Esophagus squamous epithelium (tissue), 5 donors: ENCODE measurements at regions not wholly inside any gene's neighbourhood (a gene's known extent, or its start where the extent isn't known, plus 50 kb on each side); places are given as distances from the start of the nearest gene placed in this dataset.

Source experiments
- DNase-seq: peaks from one replicate; lab custom pipeline; 2025; lab: John Stamatoyannopoulos, UW
- H3K27ac ChIP-seq, 4 donors: fragments of 200-600 bp; sonication (generic); one replicate each; pipeline ENCODE4 v1.5.1; 2016 to 2019; ENCODE audit warnings: mild to moderate bottlenecking in 1 of 4
- H3K27me3 ChIP-seq, 4 donors: fragments of 200-600 bp; sonication (generic); 1 replicate in 3 of 4; 2 replicates in 1 of 4; pipeline versions ENCODE4 v1.5.1 to v1.6.0; 2017 to 2021; ENCODE audit warnings: antibody characterized with exemption in 1 of 4
- H3K36me3 ChIP-seq, 3 donors: fragments of 200-600 bp; sonication (generic); one replicate each; pipeline ENCODE4 v1.5.1; 2016 to 2019
- H3K4me1 ChIP-seq, 3 donors: fragments of 200-600 bp; sonication (generic); one replicate each; pipeline ENCODE4 v1.5.1; 2017 to 2019
- H3K4me3 ChIP-seq, 4 donors: fragments of 200-600 bp; sonication (generic); 1 replicate in 3 of 4; 2 replicates in 1 of 4; pipeline ENCODE4 v1.5.1; 2016 to 2019; ENCODE audit warnings: mild to moderate bottlenecking in 2 of 4, moderate library complexity in 1 of 4
- H3K9me3 ChIP-seq, 3 donors: fragments of 200-600 bp; sonication (generic); one replicate each; pipeline ENCODE4 v1.5.1; 2016 to 2019
- POLR2A ChIP-seq, 4 donors: fragments of 450-650 bp; IDR thresholded peaks; one replicate each; pipeline ENCODE4 v1.6.1; 2017; ENCODE audit warnings: antibody characterized with exemption in 4 of 4, mild to moderate bottlenecking in 4 of 4, moderate library complexity in 3 of 4
- WGBS, 2 donors: methylation state at CpG; one replicate each; pipeline ENCODE4 v1.1.5; 2018; 5-methylcytosine and 5-hydroxymethylcytosine counted together
- intact Hi-C: fragments of 100-400 bp; cut with DNase I; formaldehyde crosslinking; loops from one replicate; pipeline ENCODE4 v1.15.0; 2022
- TF ChIP-seq, protein P1 (sequence below), 6 experiments: fragments of 450-650 bp in 4 of 6; fragments of 200-600 bp in 2 of 6; sonication (generic) in 2 of 6; IDR thresholded peaks; one replicate each; pipeline ENCODE4 v1.5.1; 2016 to 2019; ENCODE audit warnings: antibody characterized with exemption in 6 of 6, mild to moderate bottlenecking in 4 of 6, moderate library complexity in 4 of 6
- donor health status: DM: yes; HTN: yes; CAD: no.

DNA sequence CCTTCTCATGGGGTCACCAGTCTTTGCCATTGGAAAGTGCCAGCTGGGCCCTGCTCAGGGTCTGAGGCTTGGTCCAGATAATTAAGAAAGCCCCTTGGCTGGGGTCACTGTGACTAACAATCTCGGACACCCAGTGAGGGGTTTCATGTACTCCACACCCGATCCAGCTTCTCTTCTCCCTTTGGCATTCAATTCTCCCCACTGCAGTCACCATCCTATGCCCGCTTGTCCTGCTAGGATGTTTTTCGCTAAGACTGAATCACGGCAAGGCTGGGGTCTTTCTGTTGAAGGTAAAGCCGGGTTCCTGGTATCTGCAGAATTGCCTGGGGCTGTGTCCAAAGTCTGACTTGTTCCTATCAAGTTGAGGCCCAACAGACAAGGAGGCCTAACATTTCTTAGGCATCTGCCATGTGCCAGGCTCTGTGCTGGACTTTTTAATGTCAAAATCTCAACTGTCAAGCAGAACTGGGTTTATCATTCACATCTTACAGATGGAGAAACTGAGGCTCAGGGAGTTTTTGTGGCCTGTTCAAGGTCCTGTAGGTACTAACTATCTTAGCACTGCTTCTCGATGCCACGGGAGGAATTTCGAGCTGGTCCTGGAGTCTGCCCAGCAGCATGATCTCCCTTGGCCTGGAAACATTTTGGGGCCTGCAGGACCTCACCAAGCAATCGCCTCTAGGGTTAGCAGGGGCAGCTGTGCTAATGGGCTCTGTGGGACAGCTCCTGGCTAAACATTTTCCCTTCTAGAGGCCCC is 142.0 kb upstream of the ALDH1B1 start:
- H3K4me1 ChIP-seq, result no peaks in the 10 kb centered on the region
- no peaks in the 10 kb centered on the region for H3K9me3 ChIP-seq
- WGBS, 2 donors, result 69 to 90% methylated on average over 6 to 7 of the region's 10 CpGs
- no peaks in the 10 kb centered on the region for H3K36me3 ChIP-seq
- H3K27me3 ChIP-seq, result no peaks in the 10 kb centered on the region
- TF ChIP-seq, protein P1, sequence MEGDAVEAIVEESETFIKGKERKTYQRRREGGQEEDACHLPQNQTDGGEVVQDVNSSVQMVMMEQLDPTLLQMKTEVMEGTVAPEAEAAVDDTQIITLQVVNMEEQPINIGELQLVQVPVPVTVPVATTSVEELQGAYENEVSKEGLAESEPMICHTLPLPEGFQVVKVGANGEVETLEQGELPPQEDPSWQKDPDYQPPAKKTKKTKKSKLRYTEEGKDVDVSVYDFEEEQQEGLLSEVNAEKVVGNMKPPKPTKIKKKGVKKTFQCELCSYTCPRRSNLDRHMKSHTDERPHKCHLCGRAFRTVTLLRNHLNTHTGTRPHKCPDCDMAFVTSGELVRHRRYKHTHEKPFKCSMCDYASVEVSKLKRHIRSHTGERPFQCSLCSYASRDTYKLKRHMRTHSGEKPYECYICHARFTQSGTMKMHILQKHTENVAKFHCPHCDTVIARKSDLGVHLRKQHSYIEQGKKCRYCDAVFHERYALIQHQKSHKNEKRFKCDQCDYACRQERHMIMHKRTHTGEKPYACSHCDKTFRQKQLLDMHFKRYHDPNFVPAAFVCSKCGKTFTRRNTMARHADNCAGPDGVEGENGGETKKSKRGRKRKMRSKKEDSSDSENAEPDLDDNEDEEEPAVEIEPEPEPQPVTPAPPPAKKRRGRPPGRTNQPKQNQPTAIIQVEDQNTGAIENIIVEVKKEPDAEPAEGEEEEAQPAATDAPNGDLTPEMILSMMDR (IDR thresholded peaks at IDR 0.05), result no peak
- no peak for TF ChIP-seq POLR2A (IDR thresholded peaks at IDR 0.05)
- no peak for DNase-seq
- no peak overlapping the region for H3K27ac ChIP-seq
- intact Hi-C loops, result no loop called here
- H3K4me3 ChIP-seq, result no peak overlapping the region

DNA sequence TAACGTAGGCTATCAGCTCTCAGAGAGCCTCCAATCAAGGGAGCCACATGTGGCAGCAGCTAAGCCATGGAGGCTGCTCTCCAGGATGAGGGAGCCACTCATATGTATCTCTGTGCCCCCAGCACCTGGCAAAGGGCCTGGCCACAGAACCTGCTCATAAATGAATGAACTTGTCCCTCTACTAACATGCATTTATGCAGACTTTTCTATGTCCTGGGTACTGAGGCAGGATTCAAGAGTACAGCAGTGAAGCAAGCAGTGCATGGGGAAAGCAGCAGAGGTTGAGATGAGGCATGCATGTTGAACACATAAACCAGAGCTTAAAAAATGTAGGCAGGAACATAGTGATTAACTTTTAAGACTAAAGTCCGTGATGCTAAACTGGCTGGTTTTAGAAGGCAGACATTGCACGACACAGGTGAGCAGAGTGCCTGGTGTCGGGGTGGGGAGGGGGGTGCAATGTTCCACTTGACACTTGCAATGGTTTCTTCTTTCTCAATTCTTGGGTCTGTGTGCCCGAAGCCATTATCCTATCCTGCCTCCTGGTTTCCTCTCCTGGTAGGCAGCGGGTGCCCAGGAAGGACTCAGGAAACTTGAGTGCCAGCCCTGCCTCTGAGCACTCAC is 142.8 kb upstream of the ALDH1B1 start:
- H3K9me3 ChIP-seq, result no peaks in the 10 kb centered on the region
- no peak overlapping the region for H3K4me3 ChIP-seq
- H3K4me1 ChIP-seq, result peaks cover 0 to 5% (median 0%) of the 10 kb centered on the region in 3 donors
- intact Hi-C loops, result no loop called here
- H3K36me3 ChIP-seq, result no peaks in the 10 kb centered on the region
- H3K27ac ChIP-seq, result no peak overlapping the region
- TF ChIP-seq, protein P1 (IDR thresholded peaks at IDR 0.05), result no peak
- TF ChIP-seq POLR2A (IDR thresholded peaks at IDR 0.05), result no peak
- no peaks in the 10 kb centered on the region for H3K27me3 ChIP-seq
- WGBS, 2 donors, result 91 to 92% methylated on average over 6 of the region's 6 CpGs
- no peak for DNase-seq

DNA sequence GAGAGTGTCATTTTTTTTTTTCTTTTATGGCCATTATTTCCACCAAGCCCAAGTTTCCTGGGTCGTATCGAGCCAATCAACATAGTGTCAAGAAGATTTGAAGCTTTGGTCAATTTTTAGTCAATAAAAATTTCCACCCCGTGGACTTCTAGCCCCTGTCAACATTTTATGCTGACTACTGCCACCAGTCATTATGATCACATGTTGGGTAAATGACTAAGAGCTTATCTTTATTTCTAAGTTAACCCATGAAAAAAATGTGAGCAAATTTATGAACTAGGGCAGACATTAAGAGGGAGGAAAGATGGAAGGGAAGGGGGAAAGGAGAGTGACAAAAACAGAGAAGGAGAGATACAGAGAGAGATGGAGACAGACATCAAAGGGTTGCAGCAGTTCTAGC is 143.5 kb upstream of the ALDH1B1 start:
- DNase-seq, result no peak

DNA sequence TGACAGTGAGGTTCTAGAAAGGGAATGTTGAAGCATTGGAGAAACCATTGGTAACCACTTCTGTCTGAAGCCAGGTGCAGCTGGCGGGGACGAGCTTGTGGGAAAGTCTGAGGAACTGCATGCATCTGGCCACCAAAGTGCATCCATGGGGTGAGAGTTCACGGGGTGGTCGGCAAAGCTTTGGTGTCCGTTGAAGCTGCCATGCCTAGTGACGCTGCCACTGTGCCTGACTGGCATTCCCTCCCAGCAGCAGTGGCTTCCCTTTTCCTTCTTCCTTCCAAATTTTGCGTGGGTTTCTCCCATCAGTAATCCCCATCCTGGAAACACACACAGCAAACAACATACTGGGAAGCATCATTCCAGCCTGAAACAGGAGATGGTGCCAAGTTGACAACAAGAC is 145.7 kb upstream of the ALDH1B1 start:
- Histone ChIP-seq H3K9me3 (no peaks in the 10 kb centered on the region), H3K27me3 (no peaks in the 10 kb centered on the region), H3K4me3 (no peak overlapping the region), H3K4me1 (peaks cover 0 to 5% (median 0%) of the 10 kb centered on the region in 3 donors), H3K36me3 (no peaks in the 10 kb centered on the region), H3K27ac (no peak overlapping the region)
- TF ChIP-seq, protein P1 (IDR thresholded peaks at IDR 0.05), result no peak
- no peak for TF ChIP-seq POLR2A (IDR thresholded peaks at IDR 0.05)
- no peak for DNase-seq
- 84 to 92% methylated on average over 6 to 7 of the region's 7 CpGs for WGBS, 2 donors
- intact Hi-C loops, result no loop called here

More for the DNA sequence above, 143.5 kb upstream of the ALDH1B1 start:
- 77 to 89% methylated on average over 3 of the region's 3 CpGs for WGBS, 2 donors
- no peaks in the 10 kb centered on the region for H3K27me3 ChIP-seq
- H3K4me1 ChIP-seq, result peaks cover 0 to 5% (median 0%) of the 10 kb centered on the region in 3 donors
- TF ChIP-seq, protein P1 (IDR thresholded peaks at IDR 0.05), result no peak
- no peak for TF ChIP-seq POLR2A (IDR thresholded peaks at IDR 0.05)
- intact Hi-C loops, result no loop called here
- no peaks in the 10 kb centered on the region for H3K36me3 ChIP-seq
- H3K9me3 ChIP-seq, result no peaks in the 10 kb centered on the region
- no peak overlapping the region for H3K4me3 ChIP-seq
- H3K27ac ChIP-seq, result no peak overlapping the region

DNA sequence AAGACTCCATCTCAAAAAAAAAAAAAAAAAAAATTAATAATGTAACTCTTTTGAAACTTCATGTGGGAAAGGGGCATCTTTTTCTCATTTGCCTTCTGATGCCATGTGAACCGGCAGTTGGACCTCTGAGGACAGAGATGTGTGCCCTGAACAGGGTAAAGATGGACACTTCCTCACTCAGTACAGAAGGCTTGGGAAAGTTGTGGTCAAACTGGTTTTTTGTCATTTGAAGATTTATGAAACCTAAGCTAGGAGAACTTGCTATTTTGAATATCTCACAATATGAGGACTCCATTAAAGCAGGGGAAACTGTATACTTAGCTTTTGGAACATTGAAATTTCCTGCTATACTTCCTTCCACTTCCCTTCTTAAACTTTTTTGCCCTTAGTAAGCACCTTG is 147.5 kb upstream of the ALDH1B1 start:
- no peak overlapping the region for H3K27ac ChIP-seq

More for the DNA sequence above, 147.5 kb upstream of the ALDH1B1 start:
- no peak for DNase-seq
- H3K4me1 ChIP-seq, result peaks cover 0 to 5% (median 0%) of the 10 kb centered on the region in 3 donors
- no peaks in the 10 kb centered on the region for H3K36me3 ChIP-seq
- intact Hi-C loops, result no loop called here
- no peak overlapping the region for H3K4me3 ChIP-seq
- H3K27me3 ChIP-seq, result no peaks in the 10 kb centered on the region
- TF ChIP-seq, protein P1 (IDR thresholded peaks at IDR 0.05), result no peak
- no peak for TF ChIP-seq POLR2A (IDR thresholded peaks at IDR 0.05)
- no peaks in the 10 kb centered on the region for H3K9me3 ChIP-seq
- 92 to 100% methylated on average over 1 of the region's 1 CpG for WGBS, 2 donors
